NCI-H748 (cell line): ENCODE measurements at regions not wholly inside any gene's neighbourhood (a gene's known extent, or its start where the extent isn't known, plus 50 kb on each side); places are given as distances from the start of the nearest gene placed in this dataset.

Source experiments
- DNase-seq: peaks from one replicate; lab custom pipeline; 2025; ENCODE audit not compliant: unreplicated experiment; lab: John Stamatoyannopoulos, UW

GRCh38 chr2:185374878-185375277, 363.7 kb upstream of the FSIP2 start:
- DNase-seq = peak; percentile 11

GRCh38 chr2:185375731-185376130, 362.9 kb upstream of the FSIP2 start:
- no peak for DNase-seq

GRCh38 chr2:185381631-185382030, 357.0 kb upstream of the FSIP2 start:
- DNase-seq = peak; percentile 19

GRCh38 chr2:185384822-185385560, 353.6 kb upstream of the FSIP2 start:
- no peak for DNase-seq

GRCh38 chr2:185388226-185388625, 350.4 kb upstream of the FSIP2 start:
- no peak for DNase-seq

- DNase-seq = peak; percentile 11
Observed at GRCh38 chr2:185391543-185391942, 347.1 kb upstream of the FSIP2 start.

- DNase-seq = no peak
Observed at GRCh38 chr2:185393091-185393490, 345.5 kb upstream of the FSIP2 start.

GRCh38 chr2:185402474-185402873, 336.1 kb upstream of the FSIP2 start:
- no peak for DNase-seq

GRCh38 chr2:185404578-185404977, 334.0 kb upstream of the FSIP2 start:
- DNase-seq = no peak

GRCh38 chr2:185417111-185417510, 321.5 kb upstream of the FSIP2 start:
- DNase-seq = no peak

GRCh38 chr2:185417688-185418087, 320.9 kb upstream of the FSIP2 start:
- DNase-seq = no peak

- DNase-seq = peak; percentile 88
Observed at GRCh38 chr2:185424958-185425629, 313.5 kb upstream of the FSIP2 start.

- no peak for DNase-seq
Observed at GRCh38 chr2:185428000-185428399, 310.6 kb upstream of the FSIP2 start.

- DNase-seq = no peak
Observed at GRCh38 chr2:185433824-185434223, 304.8 kb upstream of the FSIP2 start.

GRCh38 chr2:185436787-185437372, 301.7 kb upstream of the FSIP2 start:
- DNase-seq = no peak

GRCh38 chr2:185441486-185442005, 297.1 kb upstream of the FSIP2 start:
- DNase-seq = peak; percentile 17

GRCh38 chr2:185456517-185456916, 282.1 kb upstream of the FSIP2 start:
- DNase-seq = no peak

- DNase-seq = no peak
Observed at GRCh38 chr2:185463481-185463880, 275.1 kb upstream of the FSIP2 start.

GRCh38 chr2:185466915-185467314, 271.7 kb upstream of the FSIP2 start:
- DNase-seq = no peak

- no peak for DNase-seq
Observed at GRCh38 chr2:185471441-185471840, 267.2 kb upstream of the FSIP2 start.

GRCh38 chr2:185472574-185472973, 266.0 kb upstream of the FSIP2 start:
- DNase-seq = no peak

GRCh38 chr2:185473838-185474237, 264.8 kb upstream of the FSIP2 start:
- no peak for DNase-seq
